Activated naive CD4-positive, alpha-beta T cell treated with anti-CD3 and anti-CD28 coated beads, Interleukin-2, amount 10 ng/mL, durations not matched to agents 7 days and 5 days (primary cell): ENCODE measurements at regions not wholly inside any gene's neighbourhood (a gene's known extent, or its start where the extent isn't known, plus 50 kb on each side); places are given as distances from the start of the nearest gene placed in this dataset.

Experiments used
- CTCF ChIA-PET: fragments of 350-600 bp; sonication (Branson Sonifier 250); formaldehyde crosslinking; loops from one replicate; lab custom pipeline; 2021; ENCODE audit warnings: antibody characterized with exemption; lab: Charles Lee
- DNase-seq: peaks from one replicate; pipeline ENCODE4 v3.0.0-alpha.2; 2020
- H3K27ac Mint-ChIP-seq: one replicate; pipeline ENCODE4 v1.8.0; 2021; ENCODE audit warnings: mild to moderate bottlenecking, moderate library complexity, mixed read lengths
- H3K27me3 Mint-ChIP-seq: one replicate; pipeline ENCODE4 v1.8.0; 2021; ENCODE audit warnings: mild to moderate bottlenecking, mixed read lengths
- H3K36me3 Mint-ChIP-seq: one replicate; pipeline ENCODE4 v1.8.0; 2021; ENCODE audit warnings: mixed read lengths
- H3K4me1 Mint-ChIP-seq: one replicate; pipeline ENCODE4 v1.8.0; 2021; ENCODE audit warnings: mixed read lengths
- H3K4me3 Mint-ChIP-seq: one replicate; pipeline ENCODE4 v1.8.0; 2021; ENCODE audit warnings: mild to moderate bottlenecking, moderate library complexity, mixed read lengths
- H3K9me3 Mint-ChIP-seq: one replicate; pipeline ENCODE4 v1.8.0; 2021; ENCODE audit warnings: mixed read lengths

DNA sequence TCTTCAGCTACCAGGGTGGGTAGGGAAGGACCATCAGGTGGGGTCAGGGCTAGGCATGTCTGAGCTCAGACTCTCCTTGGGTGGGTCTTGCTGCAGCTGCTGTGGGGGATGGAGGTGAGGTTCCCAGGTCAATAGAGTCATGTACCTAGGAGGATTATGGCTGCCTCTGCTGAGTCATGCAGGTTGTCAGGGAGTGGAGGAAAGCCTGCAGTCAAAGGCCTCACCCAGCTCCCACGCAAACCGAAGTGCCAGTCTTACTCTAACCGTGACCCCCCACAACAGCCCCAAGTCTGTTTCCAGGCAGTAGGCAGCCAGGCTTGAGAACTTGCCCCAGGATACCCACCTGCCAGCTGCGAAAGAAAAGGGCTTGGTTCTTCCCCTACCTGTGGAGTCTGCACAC lies 113.6 kb upstream of the GALNT5 start:
- Mint-ChIP-seq H3K4me3 (no peak overlapping the region), H3K4me1 (no peaks in the 10 kb centered on the region), H3K27ac (no peak overlapping the region), H3K27me3 (peaks cover 4% of the 10 kb centered on the region), H3K9me3 (no peaks in the 10 kb centered on the region), H3K36me3 (no peaks in the 10 kb centered on the region)
- CTCF ChIA-PET = no interaction called here
- no peak for DNase-seq

DNA sequence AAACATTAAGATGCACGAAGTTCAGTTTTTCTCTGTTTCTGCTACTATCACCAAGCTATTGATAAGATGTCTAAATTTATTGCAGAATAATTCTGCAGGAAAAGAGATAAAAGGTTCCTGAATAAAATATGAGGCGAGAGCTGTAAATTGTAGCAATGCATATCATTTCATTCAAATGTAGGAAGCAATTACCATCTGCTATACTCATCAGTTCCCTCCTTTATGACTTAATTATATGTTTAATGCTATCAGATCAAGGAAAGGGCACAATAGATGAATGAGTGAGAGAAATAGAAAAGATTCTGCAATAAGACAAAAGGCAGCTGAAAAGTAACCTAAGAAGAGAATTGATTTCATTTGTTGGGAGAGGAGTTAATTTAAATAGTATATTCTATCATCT lies 108.2 kb upstream of the GALNT5 start:
- CTCF ChIA-PET = no interaction called here
- DNase-seq = no peak
- Mint-ChIP-seq H3K9me3 (no peaks in the 10 kb centered on the region), H3K4me1 (no peaks in the 10 kb centered on the region), H3K27me3 (peaks cover 4% of the 10 kb centered on the region), H3K4me3 (no peak overlapping the region), H3K27ac (no peak overlapping the region), H3K36me3 (no peaks in the 10 kb centered on the region)

DNA sequence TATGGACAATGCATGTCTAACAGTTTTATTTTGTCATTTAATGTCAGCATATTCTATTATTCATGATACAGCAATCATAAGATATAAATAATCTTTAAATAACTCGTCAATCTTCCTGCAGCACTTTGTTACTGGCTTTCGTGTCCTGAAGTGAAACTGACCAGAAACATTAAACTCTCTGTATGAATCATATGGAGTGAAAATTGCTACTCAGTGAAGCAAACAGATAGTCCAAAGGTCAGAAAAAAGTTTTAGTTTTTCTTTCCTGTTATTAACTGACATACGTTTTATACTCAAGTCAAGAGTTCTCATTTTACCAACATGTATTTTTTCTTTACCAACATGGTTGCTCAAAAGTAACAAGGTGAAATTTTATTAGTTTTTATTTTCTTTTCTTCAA lies 106.8 kb upstream of the GALNT5 start:
- H3K4me3 Mint-ChIP-seq = no peak overlapping the region
- CTCF ChIA-PET = no interaction called here
- no peaks in the 10 kb centered on the region for H3K36me3 Mint-ChIP-seq
- H3K27ac Mint-ChIP-seq = no peak overlapping the region
- DNase-seq = no peak
- H3K9me3 Mint-ChIP-seq = no peaks in the 10 kb centered on the region
- no peaks in the 10 kb centered on the region for H3K4me1 Mint-ChIP-seq
- H3K27me3 Mint-ChIP-seq = no peaks in the 10 kb centered on the region

DNA sequence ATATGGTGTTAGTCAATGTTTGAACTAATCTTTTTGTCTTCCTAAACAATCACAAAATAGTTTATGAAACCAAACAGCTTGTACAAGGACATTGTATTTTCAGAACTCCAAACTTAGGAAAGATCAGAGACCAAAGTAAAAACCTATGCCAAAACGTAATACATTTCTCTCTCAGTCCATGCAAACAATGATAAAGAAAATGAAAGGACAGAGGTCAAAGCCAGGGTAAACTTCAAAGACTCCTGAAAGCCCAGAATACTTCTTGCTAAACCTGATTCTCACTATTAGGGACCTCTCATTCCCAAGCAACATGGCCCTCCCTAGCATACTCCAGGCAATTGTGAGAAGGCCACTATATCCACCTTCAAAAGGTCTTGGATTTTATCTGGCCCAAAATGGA lies 105.1 kb upstream of the GALNT5 start:
- Mint-ChIP-seq H3K36me3 (no peaks in the 10 kb centered on the region), H3K9me3 (no peaks in the 10 kb centered on the region), H3K4me1 (no peaks in the 10 kb centered on the region), H3K27ac (no peak overlapping the region), H3K27me3 (no peaks in the 10 kb centered on the region), H3K4me3 (no peak overlapping the region)
- DNase-seq = no peak
- CTCF ChIA-PET = no interaction called here

DNA sequence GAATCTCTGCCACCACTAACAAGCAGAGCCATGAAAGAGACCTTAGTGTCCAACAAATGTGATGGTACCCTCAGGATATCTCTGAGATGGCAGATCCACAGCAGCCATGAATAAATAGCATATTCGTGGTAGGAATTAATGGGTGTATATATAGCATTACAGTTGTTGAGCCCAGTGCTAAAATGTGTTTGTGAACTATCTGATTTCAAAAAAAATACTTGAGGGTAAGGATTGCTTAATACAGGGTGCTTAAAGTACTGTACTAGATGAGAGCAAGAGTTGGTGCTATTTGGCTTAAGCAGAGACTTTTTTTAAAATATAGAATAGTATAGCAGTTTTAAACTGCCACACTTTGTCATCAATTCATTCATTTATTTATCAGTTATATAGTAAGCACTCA lies 101.5 kb upstream of the GALNT5 start:
- no peaks in the 10 kb centered on the region for H3K4me1 Mint-ChIP-seq
- H3K9me3 Mint-ChIP-seq = no peaks in the 10 kb centered on the region
- no peaks in the 10 kb centered on the region for H3K27me3 Mint-ChIP-seq
- no peaks in the 10 kb centered on the region for H3K36me3 Mint-ChIP-seq
- no peak overlapping the region for H3K27ac Mint-ChIP-seq
- no peak for DNase-seq
- CTCF ChIA-PET = no interaction called here
- no peak overlapping the region for H3K4me3 Mint-ChIP-seq

DNA sequence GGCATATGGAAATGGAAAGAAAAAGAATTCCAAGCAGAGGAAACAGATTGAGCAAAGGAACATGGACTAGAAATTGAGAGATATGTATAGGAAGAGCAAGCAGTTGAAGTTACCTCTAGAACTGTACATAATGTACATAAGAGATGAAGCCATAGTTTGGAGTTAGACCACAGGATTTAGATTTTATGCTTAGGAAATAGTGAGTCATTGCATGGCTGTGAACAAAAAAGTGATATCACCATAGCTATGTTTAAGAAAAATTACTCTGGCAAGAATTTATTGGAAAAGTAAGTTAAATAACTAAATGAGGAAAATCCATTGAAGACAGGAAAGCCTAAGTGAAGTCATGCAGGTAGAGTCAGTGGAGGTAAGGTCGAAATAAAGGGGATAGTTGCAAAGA lies 99.4 kb upstream of the GALNT5 start:
- no peak overlapping the region for H3K27ac Mint-ChIP-seq
- no peaks in the 10 kb centered on the region for H3K36me3 Mint-ChIP-seq
- CTCF ChIA-PET = no interaction called here
- H3K4me3 Mint-ChIP-seq = no peak overlapping the region
- H3K4me1 Mint-ChIP-seq = no peaks in the 10 kb centered on the region
- DNase-seq = no peak
- H3K9me3 Mint-ChIP-seq = no peaks in the 10 kb centered on the region
- H3K27me3 Mint-ChIP-seq = no peaks in the 10 kb centered on the region

DNA sequence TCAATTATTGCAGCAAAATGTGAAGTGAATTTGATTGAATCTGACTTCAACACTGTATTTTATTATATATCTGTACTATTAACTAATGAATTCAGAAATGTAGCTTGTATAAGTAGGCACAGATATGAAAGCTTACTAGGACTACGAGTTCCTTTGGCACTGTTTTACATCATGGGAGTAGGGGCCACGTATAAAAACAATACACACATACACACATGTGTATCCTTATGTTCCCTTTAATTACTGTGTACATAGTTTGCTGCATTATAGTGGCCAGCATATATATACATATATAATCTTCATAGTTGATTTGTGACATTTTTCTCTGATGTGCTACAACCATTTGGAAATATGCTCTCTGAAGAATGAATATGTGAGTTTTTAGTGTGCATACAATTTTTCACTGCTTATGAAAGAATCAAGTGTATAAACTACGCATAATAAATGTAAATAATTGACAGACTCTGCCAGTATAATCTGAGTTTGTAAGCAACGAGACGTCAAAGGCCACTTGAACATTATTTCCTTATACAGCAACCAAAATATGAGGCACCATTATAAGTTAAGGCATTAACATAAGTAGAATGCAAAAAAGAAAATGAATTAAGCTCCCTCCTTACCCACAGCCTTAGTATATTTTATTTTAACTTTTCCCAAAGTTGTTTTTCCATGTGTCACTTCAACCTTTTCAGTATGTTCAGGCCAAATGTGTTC lies 98.1 kb upstream of the GALNT5 start:
- CTCF ChIA-PET = no interaction called here
- no peaks in the 10 kb centered on the region for H3K27me3 Mint-ChIP-seq
- no peak for DNase-seq
- H3K4me1 Mint-ChIP-seq = no peaks in the 10 kb centered on the region
- no peaks in the 10 kb centered on the region for H3K36me3 Mint-ChIP-seq
- H3K27ac Mint-ChIP-seq = no peak overlapping the region
- H3K4me3 Mint-ChIP-seq = no peak overlapping the region
- H3K9me3 Mint-ChIP-seq = no peaks in the 10 kb centered on the region

DNA sequence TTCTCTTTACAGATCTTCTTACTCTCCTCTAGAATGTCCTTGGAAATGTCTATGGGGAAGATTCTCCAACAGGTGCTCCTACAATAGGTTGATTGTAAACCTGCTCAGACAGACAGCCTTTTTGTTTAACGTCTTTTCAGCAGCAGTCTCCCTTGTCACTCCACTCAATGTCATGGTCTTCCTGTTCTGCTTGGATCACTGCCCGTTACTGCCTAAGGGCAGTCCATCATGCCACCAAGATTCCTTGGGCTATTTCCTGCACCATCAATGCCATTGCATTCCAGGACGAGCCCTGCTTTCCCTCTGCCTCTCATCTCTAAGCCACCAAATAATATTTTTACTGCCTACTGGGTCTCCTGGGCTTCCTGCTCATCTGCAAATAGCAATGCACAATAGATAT lies 97.4 kb upstream of the GALNT5 start:
- Mint-ChIP-seq H3K27me3 (no peaks in the 10 kb centered on the region), H3K4me3 (no peak overlapping the region), H3K36me3 (no peaks in the 10 kb centered on the region), H3K4me1 (no peaks in the 10 kb centered on the region), H3K27ac (no peak overlapping the region), H3K9me3 (no peaks in the 10 kb centered on the region)
- CTCF ChIA-PET = no interaction called here
- no peak for DNase-seq

DNA sequence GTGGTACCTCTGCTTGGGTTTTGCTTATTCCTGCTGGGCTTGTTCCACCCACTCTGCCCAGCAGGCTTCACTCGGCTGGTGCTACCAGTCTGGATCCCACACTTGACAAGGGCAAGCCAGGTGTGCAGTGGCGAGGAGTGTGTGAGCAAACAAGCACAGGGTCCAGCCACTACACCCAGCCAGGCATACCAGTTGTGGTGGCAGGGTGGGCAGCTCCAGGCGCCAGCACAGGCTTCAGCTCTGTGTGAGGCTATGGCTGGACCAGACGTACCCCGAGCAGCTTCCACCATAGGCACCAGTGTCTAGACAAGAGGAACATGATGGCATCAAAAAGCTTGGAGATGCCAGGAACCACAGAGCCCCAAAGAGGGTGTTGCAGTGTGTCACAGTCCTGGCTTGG lies 93.1 kb upstream of the GALNT5 start:
- Mint-ChIP-seq H3K4me3 (no peak overlapping the region), H3K27ac (no peak overlapping the region), H3K27me3 (no peaks in the 10 kb centered on the region), H3K4me1 (no peaks in the 10 kb centered on the region), H3K9me3 (no peaks in the 10 kb centered on the region), H3K36me3 (no peaks in the 10 kb centered on the region)
- CTCF ChIA-PET = interaction anchor here (1.6 kb wide), 1 partner anchor 17 kb away, joined by 3 read pairs; no protein-coding TSS in a partner anchor
- DNase-seq = no peak

DNA sequence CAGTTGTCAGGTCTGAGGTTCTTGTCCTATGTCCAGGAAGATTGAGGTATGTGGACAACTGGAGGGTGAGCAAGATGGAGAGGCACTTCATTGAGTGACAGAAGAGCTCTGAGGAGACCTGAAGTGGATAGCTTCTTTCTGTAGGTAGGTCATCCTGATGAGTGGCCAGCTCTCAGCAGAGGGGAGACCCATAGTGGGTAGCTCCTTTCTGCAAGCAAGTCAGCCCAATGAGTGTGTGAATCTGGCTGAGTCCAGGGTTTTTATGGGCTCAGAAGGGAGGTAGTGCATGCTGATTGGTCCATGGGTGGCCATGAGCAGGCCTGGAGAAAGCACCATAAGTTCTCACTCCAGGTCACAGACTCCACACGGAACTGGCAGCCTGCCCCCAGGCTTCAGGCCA lies 92.6 kb upstream of the GALNT5 start:
- Mint-ChIP-seq H3K27me3 (peaks cover 3% of the 10 kb centered on the region), H3K4me1 (no peaks in the 10 kb centered on the region), H3K4me3 (no peak overlapping the region), H3K36me3 (no peaks in the 10 kb centered on the region), H3K9me3 (no peaks in the 10 kb centered on the region), H3K27ac (no peak overlapping the region)
- DNase-seq = no peak
- CTCF ChIA-PET = interaction anchor here (1.6 kb wide), 1 partner anchor 16 kb away, joined by 3 read pairs; no protein-coding TSS in a partner anchor

DNA sequence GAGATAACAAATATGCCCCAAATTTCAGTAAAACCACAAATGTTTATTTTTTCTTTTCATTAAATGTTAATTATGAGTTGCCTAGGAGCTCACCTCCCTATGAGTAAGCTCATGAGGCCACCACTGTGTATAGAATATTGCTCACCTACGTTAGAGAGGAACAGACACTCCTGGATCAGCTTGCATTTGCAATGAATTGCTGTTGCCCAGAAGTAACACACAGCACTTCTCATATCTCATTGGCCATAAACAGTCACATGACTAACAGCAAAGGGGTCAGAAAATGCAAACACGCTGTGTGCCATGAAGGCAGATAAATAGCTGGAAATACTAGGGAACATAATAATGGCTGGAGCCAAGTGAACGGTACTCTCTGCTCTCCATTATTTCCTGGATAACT lies 89.0 kb upstream of the GALNT5 start:
- Mint-ChIP-seq H3K9me3 (no peaks in the 10 kb centered on the region), H3K27ac (no peak overlapping the region), H3K36me3 (no peaks in the 10 kb centered on the region), H3K27me3 (peaks cover 5% of the 10 kb centered on the region), H3K4me1 (no peaks in the 10 kb centered on the region), H3K4me3 (no peak overlapping the region)
- CTCF ChIA-PET = no interaction called here
- DNase-seq = no peak

DNA sequence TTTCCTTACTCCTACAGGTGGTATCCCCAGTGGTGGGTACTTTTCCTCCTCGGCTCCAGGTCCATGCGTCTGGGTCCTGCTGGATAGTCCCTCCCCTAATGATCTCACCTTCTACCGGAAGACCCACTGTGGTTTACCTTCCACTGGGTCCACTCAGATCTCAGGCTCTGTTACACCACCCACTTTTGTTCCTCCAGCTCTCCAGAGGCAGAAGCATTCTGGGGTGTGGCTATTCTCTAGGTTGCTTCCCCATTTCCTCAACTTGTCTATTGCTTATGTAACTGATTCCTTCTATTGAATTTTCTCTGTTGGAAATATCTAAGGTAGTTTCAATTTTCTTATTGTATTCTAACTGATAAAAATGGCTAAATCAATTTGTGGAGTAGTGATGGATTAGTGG lies 87.6 kb upstream of the GALNT5 start:
- no peaks in the 10 kb centered on the region for H3K9me3 Mint-ChIP-seq
- DNase-seq = no peak
- peaks cover 5% of the 10 kb centered on the region for H3K27me3 Mint-ChIP-seq
- no peak overlapping the region for H3K4me3 Mint-ChIP-seq
- no peaks in the 10 kb centered on the region for H3K36me3 Mint-ChIP-seq
- H3K4me1 Mint-ChIP-seq = no peaks in the 10 kb centered on the region
- H3K27ac Mint-ChIP-seq = no peak overlapping the region
- CTCF ChIA-PET = no interaction called here

DNA sequence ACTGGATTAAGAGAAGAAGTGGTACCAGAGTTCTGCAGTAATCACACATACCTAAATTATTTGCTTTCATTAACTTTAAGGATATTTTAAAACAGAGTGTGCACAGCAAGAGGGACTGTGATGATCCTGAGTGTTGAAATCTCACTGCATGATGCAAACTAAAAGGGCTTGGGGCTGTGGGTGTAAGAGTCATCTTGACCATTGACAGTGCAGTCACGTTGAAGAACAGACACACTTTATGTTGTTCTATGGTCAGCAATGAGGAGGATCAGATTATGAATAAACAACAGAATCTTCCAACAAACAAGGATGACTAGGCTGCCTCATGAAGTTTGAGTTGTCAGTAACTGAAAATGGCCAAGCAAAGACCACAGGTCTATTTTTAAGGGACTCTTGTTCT lies 87.2 kb upstream of the GALNT5 start:
- DNase-seq = no peak
- no peak overlapping the region for H3K4me3 Mint-ChIP-seq
- H3K9me3 Mint-ChIP-seq = no peaks in the 10 kb centered on the region
- H3K4me1 Mint-ChIP-seq = no peaks in the 10 kb centered on the region
- no peak overlapping the region for H3K27ac Mint-ChIP-seq
- peaks cover 5% of the 10 kb centered on the region for H3K27me3 Mint-ChIP-seq
- CTCF ChIA-PET = no interaction called here
- no peaks in the 10 kb centered on the region for H3K36me3 Mint-ChIP-seq

DNA sequence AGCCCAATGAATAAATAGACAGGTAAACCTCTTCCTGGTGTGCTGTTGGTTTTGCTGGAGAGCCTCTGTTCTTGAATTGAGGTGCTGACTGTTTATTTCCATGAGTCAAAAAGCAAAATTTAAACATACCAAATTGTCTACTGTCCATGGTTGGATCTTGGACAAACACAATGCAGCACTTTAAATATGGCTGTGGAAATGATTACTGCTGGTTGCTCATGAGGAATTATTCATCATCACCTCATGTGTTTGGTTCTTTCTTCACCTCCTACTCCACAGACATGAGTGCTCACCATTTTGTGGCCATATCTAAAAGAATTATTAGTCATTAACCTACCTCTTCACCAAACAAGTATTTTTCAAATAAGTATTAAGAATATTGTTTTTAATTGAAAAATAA lies 85.3 kb upstream of the GALNT5 start:
- H3K4me1 Mint-ChIP-seq = no peaks in the 10 kb centered on the region
- DNase-seq = no peak

DNA sequence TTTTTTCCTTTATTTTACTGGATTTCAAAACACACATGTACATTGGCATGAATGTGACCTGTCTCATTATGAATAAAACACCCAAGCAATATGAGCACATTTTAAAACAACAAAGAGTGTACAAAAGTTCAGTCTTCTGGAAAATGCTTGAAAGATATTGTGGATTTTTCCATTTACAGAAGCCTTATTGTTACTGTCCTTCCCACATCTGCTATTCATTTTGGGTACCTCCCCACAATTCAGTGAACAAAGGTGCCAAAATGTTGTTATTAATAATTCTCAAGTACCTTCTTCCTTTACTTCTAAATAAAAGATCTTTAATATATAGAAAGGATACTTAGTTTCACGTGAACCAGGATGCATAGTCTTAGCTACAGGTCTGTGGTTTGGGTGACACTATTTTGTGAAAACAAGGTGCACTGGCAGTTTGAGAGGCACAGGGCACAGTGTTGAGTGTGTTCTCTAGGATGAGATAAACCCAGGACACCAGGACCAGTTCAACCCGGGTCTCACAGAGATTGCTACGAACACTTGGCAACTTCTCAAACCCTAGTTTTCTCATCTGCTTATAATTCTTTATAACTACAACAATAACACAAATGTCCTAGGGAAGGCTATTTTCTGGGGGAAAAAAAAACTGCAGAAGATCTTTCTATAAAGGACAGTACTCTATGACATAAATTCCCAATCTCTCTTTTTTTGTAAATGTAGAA lies 84.5 kb upstream of the GALNT5 start:
- DNase-seq = no peak
- peaks cover 8% of the 10 kb centered on the region for H3K27me3 Mint-ChIP-seq
- H3K27ac Mint-ChIP-seq = no peak overlapping the region
- no peaks in the 10 kb centered on the region for H3K4me1 Mint-ChIP-seq
- H3K36me3 Mint-ChIP-seq = no peaks in the 10 kb centered on the region
- H3K4me3 Mint-ChIP-seq = no peak overlapping the region
- CTCF ChIA-PET = no interaction called here
- H3K9me3 Mint-ChIP-seq = no peaks in the 10 kb centered on the region

More for the DNA sequence above, 85.3 kb upstream of the GALNT5 start:
- no peaks in the 10 kb centered on the region for H3K9me3 Mint-ChIP-seq
- CTCF ChIA-PET = no interaction called here
- no peak overlapping the region for H3K27ac Mint-ChIP-seq
- no peaks in the 10 kb centered on the region for H3K36me3 Mint-ChIP-seq
- no peak overlapping the region for H3K4me3 Mint-ChIP-seq
- peaks cover 8% of the 10 kb centered on the region for H3K27me3 Mint-ChIP-seq
